Endometrial microvascular endothelial cells (primary cell): ENCODE measurements at regions not wholly inside any gene's neighbourhood (a gene's known extent, or its start where the extent isn't known, plus 50 kb on each side); places are given as distances from the start of the nearest gene placed in this dataset.
"Not testable (repeated sequence)": the region's sequence is repeated elsewhere in the genome, so short reads cannot be mapped to it uniquely, and the experiment has no call there.

Experiments
- in situ Hi-C: cut with HindIII; loops from 2 replicates; pipeline ENCODE4 v1.10.0; 2017; ENCODE audit warnings: low sequenced_read_pairs, low pct_unique_long_range_greater_than_20kb; ENCODE audit errors: inconsistent ontology term

DNA sequence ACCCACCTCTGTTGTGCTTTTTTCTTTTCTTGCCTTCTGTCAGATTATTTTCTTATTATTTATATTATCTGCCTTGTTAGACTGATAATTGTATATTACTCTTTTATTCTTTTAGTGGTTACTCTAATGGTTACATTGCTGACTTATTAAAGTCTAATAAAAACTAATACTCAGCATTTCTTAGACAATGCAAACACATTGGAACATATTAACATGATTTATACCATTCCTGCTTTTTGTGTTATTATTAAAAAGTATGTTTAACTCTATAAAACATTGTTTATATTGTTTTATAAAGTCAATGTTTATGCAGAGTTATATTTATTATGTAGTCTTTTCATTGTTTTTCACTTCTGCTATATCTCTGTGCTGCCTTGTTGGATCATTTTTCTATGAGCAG is 68.0 kb upstream of the CACNA2D1 start:
- in situ Hi-C loops: no loop called here

DNA sequence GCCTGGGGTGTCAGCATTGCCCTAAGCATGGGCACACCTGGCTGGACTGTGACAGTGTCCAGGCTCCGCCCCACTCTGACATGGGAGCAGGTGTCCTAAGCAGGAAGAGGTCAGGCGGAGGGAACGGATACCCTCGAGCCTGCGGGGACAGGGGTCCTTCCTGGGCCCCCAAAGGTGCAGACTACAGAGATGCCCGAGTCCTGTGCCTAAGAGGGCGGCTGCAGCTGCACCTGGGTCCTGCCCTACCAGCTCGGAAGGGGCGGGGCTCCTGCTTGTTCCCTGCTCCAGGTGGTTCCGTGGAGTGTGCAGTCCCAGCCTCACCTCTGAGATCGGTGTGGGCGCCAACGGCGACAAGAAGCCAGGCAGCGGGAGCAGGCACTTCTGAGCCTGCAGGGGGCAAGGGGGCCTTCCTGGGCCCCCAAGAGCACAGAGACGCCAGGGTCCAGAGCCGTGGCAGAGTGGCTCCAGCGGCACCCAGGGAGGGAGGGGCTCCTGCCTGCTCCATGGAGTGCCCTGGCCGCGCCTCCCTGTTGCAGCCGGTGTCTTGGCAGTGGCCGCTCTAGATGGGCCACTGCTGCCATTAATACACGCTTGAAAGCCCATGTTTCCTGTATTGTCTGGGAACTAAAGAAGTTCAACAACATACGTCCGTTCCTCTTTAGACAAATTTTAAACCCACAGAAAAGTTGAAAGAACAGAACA is 64.5 kb upstream of the CACNA2D1 start:
- in situ Hi-C loops: no loop called here

DNA sequence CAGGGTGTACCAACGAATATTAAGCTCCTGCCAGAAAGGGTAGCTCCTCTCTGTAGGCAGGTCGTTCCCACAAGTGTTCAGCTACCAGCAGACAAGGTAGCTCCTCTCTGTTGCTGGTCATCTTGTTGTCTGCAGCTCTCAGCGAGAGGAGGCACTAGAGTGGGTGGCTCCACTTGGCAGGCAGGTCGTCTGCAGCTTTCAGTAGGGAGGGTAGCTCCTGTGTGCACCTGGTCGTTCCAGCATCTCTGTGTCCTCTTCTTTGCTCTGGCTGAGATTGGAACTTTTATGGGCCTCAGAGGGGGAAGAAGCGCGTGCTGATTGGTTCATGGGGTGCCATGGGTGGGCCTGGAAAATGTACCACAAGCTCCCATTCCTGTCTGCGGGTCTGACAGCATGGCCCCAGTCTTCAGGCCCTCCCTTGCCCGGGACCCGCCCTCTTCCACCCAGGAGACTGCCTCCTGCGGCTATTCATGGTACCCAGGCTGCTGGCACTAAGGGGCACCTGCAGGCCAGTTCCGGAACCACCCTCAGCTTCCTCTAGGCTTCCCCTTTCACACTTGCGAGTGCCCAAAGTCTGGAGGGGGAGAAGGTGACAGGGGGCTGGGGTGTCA is 63.9 kb upstream of the CACNA2D1 start:
- in situ Hi-C loops: no loop called here

- in situ Hi-C loops: no loop called here
These were observed 63.1 kb upstream of the CACNA2D1 start for GRCh38 chr7:82506702-82507101.

DNA sequence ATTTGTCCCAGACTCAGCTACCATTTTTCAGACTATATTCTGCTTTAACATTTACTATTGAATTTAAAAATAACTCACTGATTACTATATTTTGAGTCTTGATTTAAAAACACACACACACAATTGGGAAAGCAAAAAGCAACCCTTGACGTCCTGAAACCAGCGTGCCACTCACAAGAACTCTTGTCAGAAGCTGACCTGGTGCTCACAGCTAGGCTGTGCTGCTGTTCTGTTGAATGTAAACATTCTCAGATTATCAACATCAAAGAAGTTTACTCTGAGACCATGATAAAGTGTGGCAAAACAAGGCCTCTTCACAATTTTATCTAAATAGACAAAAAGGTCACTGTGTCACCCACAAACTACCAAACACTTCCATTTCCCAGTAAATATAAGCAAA is 62.6 kb upstream of the CACNA2D1 start:
- in situ Hi-C loops: no loop called here

GRCh38 chr7:82501346-82501745 is 57.8 kb upstream of the CACNA2D1 start:
- in situ Hi-C loops: no loop called here

GRCh38 chr7:82499546-82499945 is 56.0 kb upstream of the CACNA2D1 start:
- in situ Hi-C loops: not testable (repeated sequence)

DNA sequence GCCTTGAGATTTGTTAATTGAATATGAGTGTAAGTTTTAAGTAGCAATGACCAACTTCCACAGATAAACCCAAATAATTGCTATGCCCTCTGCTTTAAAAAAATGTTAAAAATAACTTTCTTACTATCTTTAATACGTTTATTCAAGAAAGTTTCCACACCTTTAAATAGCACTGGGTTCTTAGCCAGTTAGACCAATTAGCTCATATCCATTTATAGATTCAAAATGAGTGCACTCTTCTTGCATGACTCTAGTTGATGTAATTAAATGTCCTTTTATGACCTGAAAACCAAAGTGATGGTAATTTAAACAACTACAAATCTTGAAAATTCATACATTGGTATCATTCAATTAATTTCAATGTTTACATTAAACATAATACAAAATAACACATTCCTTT is 50.8 kb upstream of the CACNA2D1 start:
- in situ Hi-C loops: no loop called here
